SKM-1 treated with dmso at 0.1 percent for 144 hours (cell line): ENCODE measurements at regions not wholly inside any gene's neighbourhood (a gene's known extent, or its start where the extent isn't known, plus 50 kb on each side); places are given as distances from the start of the nearest gene placed in this dataset.

Source experiments
- DNase-seq: peaks from one replicate; lab custom pipeline; 2025; ENCODE audit not compliant: unreplicated experiment; lab: John Stamatoyannopoulos, UW

- DNase-seq, result no peak
Observed at GRCh38 chrX:39830414-39830813, 267.3 kb downstream of the BCOR start.

DNA sequence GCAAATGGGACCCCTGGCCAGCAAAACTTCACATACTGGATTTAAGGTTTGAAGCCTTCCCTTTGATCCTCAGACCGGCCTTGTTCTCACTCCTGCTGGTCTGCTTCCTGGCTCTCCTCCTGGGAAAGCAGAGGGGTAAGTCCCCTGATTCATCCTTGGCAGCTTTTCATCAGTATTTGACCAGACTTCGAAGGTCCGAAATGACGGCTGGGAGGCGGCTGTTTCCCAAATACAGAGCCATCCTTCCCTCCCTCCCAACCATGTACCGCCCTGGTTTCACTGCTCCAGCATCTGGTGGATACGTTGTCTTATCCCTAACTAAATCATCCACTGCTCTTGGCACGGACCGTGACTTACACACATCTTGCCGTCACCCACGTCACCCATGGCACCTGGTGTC, 265.5 kb downstream of the BCOR start:
- no peak for DNase-seq

GRCh38 chrX:39834600-39834999, 263.2 kb downstream of the BCOR start:
- DNase-seq, result no peak

- no peak for DNase-seq
Observed at GRCh38 chrX:39835241-39835640, 262.5 kb downstream of the BCOR start.

DNA sequence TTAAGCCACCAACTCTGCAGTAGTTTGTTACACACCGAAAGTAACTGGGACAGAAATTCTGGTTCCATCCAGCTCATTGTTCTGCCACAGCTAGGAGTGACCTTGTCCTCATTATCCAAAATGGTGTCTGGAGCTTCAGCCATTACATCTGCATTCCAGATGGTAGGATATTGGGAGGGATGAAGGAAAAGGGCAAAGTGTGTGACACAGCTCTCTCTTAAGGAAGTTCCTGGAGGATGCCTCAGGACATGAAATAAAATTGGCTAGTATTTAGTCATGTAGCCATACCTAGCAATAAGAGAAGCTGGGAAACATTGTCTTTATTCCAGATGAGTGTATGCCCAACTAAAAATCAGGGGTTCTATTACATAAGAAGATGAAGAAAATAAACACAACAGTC, 262.0 kb downstream of the BCOR start:
- no peak for DNase-seq

DNA sequence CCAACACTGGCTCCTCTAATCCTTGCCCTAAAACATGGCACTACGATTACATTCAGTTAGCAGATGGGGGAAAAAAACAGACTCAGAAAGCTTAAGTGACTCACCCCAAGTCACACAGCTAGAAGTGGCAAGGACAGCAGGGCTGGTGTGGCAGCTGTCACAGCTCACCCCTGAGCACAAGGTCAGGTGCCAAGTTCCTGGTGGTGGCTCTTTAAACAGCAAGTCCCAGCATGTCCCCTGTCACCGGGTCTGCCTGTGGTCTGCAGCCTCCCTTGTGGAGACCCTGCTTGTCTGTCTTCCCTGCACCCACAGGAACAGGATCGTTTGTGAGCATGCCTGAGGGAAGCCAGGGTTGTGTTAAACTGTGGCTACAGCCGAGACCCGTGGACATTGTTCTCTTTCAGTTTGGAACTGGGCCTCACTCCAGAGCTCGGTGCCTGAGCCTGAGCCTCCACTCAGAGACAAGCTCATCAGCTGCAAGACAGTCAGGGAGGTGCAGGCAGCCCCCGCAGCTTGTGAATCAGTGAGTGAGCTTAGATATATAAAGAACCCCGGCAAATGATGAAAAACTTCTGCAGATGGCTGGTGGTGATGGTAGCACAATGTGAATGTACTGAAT, 260.8 kb downstream of the BCOR start:
- DNase-seq, result no peak

GRCh38 chrX:39837688-39838087, 260.1 kb downstream of the BCOR start:
- DNase-seq, result no peak

DNA sequence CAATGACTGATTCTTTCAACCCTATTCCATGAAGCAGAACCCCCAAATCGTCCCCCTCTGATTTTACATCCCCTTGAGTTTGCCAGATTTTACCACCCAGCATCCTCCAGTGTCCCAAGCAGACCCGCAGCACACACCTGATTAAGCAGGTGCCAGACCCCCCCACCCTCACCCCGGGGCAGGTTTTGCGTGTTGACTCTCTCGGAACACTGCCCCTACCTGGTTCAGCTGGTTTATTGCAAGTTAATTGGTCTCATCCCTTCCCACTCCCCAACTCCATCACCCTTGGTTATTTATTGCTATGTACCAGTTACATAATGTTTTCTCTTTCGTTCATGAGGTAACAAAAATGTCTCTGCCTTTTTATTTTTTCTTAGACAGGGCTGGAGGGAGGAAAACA, 258.4 kb downstream of the BCOR start:
- no peak for DNase-seq

GRCh38 chrX:39840133-39840532, 257.6 kb downstream of the BCOR start:
- no peak for DNase-seq

- DNase-seq, result no peak
Observed at GRCh38 chrX:39840581-39841093, 257.1 kb downstream of the BCOR start.

DNA sequence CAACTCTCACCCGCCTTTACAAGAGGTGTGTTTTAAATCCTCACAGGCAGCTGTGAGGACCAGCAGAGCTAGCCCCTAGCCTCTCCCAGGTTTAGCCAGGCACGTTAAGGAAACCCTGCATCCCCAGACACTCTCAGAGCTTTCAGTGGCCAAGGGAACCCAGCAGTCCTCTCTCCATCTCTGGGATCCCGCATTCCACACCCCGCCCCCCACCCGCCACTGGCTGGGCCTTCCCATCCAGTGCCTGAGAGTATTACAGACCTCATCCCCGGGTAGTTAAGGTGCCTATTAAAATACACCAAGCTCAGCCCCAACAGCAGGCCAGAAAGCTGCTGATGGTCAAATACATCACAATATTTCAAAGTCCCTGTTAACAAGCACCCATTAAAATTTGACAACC, 256.2 kb downstream of the BCOR start:
- DNase-seq, result no peak

GRCh38 chrX:39842281-39842973, 255.3 kb downstream of the BCOR start:
- DNase-seq, result no peak

DNA sequence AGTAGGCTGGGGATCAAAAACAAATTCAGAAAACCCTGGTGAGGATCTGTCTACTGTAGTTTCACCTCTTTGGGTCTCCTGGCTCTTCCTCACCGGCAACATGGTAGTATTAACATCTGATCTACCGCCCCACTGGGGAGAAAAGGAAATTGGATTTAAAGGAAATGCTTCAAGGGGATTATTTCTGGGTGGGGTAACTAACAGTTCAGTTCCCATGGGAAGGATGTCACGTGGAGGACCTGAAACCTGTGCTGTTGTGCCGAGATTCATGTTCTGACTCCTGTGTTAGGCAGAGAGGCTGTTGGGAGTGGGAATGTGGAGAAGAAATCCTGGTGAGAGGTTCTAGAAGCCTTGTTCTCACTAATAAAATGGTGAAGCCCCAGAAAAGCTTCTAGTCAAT, 254.4 kb downstream of the BCOR start:
- DNase-seq, result no peak

GRCh38 chrX:39845233-39845632, 252.5 kb downstream of the BCOR start:
- no peak for DNase-seq

DNA sequence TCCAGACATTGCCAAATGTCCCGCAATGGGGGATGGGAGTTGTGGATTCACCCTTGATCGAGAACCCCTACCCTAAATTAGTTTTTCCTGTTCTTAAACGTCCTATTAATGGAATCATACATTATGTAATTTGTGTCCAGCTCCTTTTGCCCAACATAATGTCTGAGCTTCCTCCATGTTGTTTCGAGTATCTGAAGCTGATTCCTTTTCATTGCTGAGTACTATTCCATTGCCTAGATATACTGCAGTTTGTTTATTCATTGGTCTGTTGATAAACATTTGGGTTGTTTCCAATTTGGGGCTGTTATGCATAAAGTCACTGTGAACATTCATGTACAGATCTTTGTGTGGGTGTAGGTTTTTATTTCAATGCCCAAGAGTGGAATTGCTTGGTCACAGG, 251.3 kb downstream of the BCOR start:
- DNase-seq, result no peak

DNA sequence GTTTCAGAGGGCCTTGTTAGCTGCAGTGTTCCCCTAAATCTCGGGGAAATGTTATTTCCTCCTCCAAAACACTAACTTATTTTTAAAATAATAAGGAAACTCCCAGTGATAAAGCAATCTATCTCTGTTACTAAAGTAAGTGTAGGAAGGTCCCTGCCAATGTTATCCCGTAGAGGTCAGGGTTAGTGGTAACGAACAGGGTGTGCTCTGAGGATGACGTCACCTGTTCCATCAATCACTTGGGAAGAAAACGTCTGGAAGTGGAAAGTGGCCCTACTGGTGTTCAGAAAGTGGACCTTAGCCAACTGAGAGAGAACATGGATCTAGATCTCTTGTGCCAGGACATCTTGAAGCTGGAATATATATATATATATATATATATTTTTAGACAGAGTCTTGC, 249.5 kb downstream of the BCOR start:
- no peak for DNase-seq

GRCh38 chrX:39848900-39849299, 248.9 kb downstream of the BCOR start:
- DNase-seq, result no peak

GRCh38 chrX:39850209-39850608, 247.5 kb downstream of the BCOR start:
- no peak for DNase-seq

DNA sequence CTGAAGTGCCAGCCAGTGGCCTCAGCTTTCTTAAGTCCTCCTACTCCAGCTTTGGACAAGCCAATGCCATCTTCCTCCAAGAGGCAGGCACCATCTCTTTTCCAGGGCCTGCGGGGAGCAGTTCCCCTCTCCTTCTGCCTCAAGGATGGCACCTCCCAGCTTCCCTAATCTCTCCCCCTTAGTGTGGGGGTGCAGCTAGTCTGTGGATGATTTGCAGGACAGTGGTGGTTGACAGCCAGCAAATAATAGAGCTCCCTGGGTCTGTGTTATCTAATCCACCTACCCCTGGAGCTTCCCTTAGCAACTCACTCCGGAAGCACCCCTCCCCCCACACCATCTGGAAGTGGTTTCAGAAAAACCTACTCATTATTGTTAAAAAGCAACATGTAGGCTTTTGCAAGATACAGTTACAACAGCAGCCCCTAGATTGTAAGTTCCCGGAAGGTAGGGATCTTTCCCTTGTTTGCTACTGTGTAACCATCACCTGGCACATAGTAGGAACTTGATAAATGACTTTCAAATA, 247.1 kb downstream of the BCOR start:
- DNase-seq, result no peak

- no peak for DNase-seq
Observed at GRCh38 chrX:39851745-39852455, 245.9 kb downstream of the BCOR start.

- DNase-seq, result no peak
Observed at GRCh38 chrX:39852491-39852890, 245.3 kb downstream of the BCOR start.
